KMS-11 (cell line): ENCODE measurements at regions not wholly inside any gene's neighbourhood (a gene's known extent, or its start where the extent isn't known, plus 50 kb on each side); places are given as distances from the start of the nearest gene placed in this dataset.

ENCODE experiments used
- H2AFZ ChIP-seq: fragments of 200-600 bp; sonication (generic); 2 replicates; pipeline ENCODE4 v1.6.1; 2016; ENCODE audit warnings: antibody characterized with exemption, mixed run types, low read depth
- H3K27ac ChIP-seq: fragments of 200-600 bp; sonication (generic); 2 replicates; pipeline ENCODE4 v1.6.1; 2016; ENCODE audit warnings: mild to moderate bottlenecking, mixed run types
- H3K27me3 ChIP-seq: fragments of 200-600 bp; sonication (generic); 2 replicates; pipeline ENCODE4 v1.6.1; 2017; ENCODE audit warnings: mild to moderate bottlenecking, low read depth, mixed run types, moderate library complexity; ENCODE audit not compliant: insufficient read depth
- H3K36me3 ChIP-seq: fragments of 200-600 bp; sonication (generic); 2 replicates; pipeline ENCODE4 v1.6.1; 2017; ENCODE audit warnings: mild to moderate bottlenecking, mixed run types; ENCODE audit not compliant: insufficient read depth
- H3K4me1 ChIP-seq: fragments of 200-600 bp; sonication (generic); 2 replicates; pipeline ENCODE4 v1.6.1; 2016; ENCODE audit warnings: mild to moderate bottlenecking, low read depth, mixed run types; ENCODE audit not compliant: poor library complexity, severe bottlenecking
- H3K4me2 ChIP-seq: fragments of 200-600 bp; sonication (generic); 2 replicates; pipeline ENCODE4 v1.7.0; 2016; ENCODE audit warnings: mild to moderate bottlenecking, mixed run types
- H3K4me3 ChIP-seq: fragments of 200-600 bp; sonication (generic); IDR thresholded peaks from 2 replicates; pipeline ENCODE4 v1.6.1; 2017; ENCODE audit warnings: low read depth, low read length, mixed read lengths; ENCODE audit not compliant: insufficient read depth
- H3K79me2 ChIP-seq: fragments of 200-600 bp; sonication (generic); 2 replicates; pipeline ENCODE4 v1.6.1; 2016; ENCODE audit warnings: low read depth, mixed run types; ENCODE audit not compliant: insufficient read depth
- H3K9ac ChIP-seq: fragments of 200-600 bp; sonication (generic); 2 replicates; pipeline ENCODE4 v1.6.1; 2016; ENCODE audit warnings: mild to moderate bottlenecking, mixed run types
- H4K20me1 ChIP-seq: fragments of 200-600 bp; sonication (generic); 2 replicates; pipeline ENCODE4 v1.6.1; 2016; ENCODE audit warnings: mild to moderate bottlenecking, mixed run types; ENCODE audit not compliant: insufficient read depth
- TF ChIP-seq, protein P1 (sequence below): fragments of 200-600 bp; sonication (generic); conservative IDR thresholded peaks from 2 replicates; pipeline ENCODE4 v1.6.1; 2017; ENCODE audit warnings: low read depth, mild to moderate bottlenecking, antibody characterized with exemption, low read length, moderate library complexity, mixed read lengths

DNA sequence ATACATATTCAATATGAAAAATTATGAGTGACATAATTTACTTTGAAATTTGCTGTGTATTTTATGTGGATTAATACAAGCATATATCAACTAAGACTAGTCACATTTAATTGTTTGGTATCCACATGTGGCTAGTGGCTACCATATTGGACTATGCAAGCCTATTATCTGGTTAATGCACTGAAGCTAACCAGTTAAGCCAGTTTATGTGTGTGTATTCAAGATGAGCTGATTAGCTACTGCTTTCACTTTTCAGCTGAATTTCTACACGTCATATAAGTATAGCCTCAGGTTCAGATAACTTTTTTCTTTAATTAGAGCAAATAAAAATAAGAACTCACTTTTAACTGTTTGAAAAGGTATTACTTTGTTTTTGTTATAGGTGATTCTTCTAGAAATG, 903.7 kb downstream of the TFAP2A start:
- no peak overlapping the region for H3K4me2 ChIP-seq
- TF ChIP-seq, protein P1, sequence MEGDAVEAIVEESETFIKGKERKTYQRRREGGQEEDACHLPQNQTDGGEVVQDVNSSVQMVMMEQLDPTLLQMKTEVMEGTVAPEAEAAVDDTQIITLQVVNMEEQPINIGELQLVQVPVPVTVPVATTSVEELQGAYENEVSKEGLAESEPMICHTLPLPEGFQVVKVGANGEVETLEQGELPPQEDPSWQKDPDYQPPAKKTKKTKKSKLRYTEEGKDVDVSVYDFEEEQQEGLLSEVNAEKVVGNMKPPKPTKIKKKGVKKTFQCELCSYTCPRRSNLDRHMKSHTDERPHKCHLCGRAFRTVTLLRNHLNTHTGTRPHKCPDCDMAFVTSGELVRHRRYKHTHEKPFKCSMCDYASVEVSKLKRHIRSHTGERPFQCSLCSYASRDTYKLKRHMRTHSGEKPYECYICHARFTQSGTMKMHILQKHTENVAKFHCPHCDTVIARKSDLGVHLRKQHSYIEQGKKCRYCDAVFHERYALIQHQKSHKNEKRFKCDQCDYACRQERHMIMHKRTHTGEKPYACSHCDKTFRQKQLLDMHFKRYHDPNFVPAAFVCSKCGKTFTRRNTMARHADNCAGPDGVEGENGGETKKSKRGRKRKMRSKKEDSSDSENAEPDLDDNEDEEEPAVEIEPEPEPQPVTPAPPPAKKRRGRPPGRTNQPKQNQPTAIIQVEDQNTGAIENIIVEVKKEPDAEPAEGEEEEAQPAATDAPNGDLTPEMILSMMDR, result no peak
- H3K36me3 ChIP-seq, result no peaks in the 10 kb centered on the region

DNA sequence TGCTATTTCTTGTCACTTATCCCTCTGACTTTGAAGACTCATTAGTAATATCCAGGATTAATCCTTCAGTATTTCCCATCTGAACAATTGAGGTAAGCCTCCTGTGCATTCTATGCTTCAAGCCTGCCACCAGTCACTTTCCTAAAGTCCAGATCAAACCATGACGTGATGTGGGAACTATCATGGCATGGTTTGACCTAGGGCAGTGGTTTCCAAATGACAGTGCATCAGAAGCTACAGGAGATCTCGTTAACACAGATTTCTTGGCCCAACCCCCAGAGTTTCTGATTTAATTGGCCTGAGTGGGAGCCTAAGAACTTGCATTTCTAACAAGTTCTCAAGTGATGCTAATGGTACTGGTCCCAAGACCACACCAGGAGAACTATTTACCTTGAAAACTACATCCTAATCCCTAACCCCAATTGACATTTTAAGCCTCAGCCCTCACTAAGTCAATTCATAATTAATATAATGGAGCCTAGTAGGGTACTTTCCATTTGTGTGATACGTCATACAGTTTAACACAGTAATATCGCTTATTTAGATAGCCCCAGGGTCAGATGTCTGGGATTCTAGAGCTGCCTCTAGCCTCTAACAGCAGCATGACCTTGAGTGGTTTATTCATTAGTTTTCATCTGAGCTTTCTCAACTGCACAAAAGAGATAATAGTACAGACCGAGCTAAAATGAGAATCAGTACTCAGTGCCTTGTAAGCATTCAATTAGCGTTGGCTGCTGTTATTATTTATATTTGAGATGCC, 907.6 kb downstream of the TFAP2A start:
- H3K27ac ChIP-seq, result no peak overlapping the region
- H4K20me1 ChIP-seq, result no peaks in the 10 kb centered on the region
- no peak overlapping the region for H3K4me2 ChIP-seq
- no peak overlapping the region for H3K4me3 ChIP-seq
- no peak overlapping the region for H2AFZ ChIP-seq
- no peak overlapping the region for H3K9ac ChIP-seq
- H3K79me2 ChIP-seq, result no peaks in the 10 kb centered on the region
- TF ChIP-seq, protein P1, result no peak
- H3K27me3 ChIP-seq, result no peaks in the 10 kb centered on the region
- no peaks in the 10 kb centered on the region for H3K36me3 ChIP-seq
- no peaks in the 10 kb centered on the region for H3K4me1 ChIP-seq

More for the DNA sequence above, 903.7 kb downstream of the TFAP2A start:
- no peak overlapping the region for H3K27ac ChIP-seq
- no peak overlapping the region for H2AFZ ChIP-seq
- H3K4me3 ChIP-seq, result no peak overlapping the region
- H4K20me1 ChIP-seq, result no peaks in the 10 kb centered on the region
- no peaks in the 10 kb centered on the region for H3K4me1 ChIP-seq
- H3K79me2 ChIP-seq, result no peaks in the 10 kb centered on the region
- no peaks in the 10 kb centered on the region for H3K27me3 ChIP-seq
- H3K9ac ChIP-seq, result no peak overlapping the region

GRCh38 chr6:9504191-9504590, 910.7 kb downstream of the TFAP2A start:
- Histone ChIP-seq H3K4me3 (no peak overlapping the region), H2AFZ (no peak overlapping the region), H3K27ac (no peak overlapping the region), H3K36me3 (no peaks in the 10 kb centered on the region), H4K20me1 (no peaks in the 10 kb centered on the region), H3K79me2 (no peaks in the 10 kb centered on the region), H3K4me2 (no peak overlapping the region), H3K27me3 (no peaks in the 10 kb centered on the region), H3K4me1 (no peaks in the 10 kb centered on the region), H3K9ac (no peak overlapping the region)
- TF ChIP-seq, protein P1, result no peak

DNA sequence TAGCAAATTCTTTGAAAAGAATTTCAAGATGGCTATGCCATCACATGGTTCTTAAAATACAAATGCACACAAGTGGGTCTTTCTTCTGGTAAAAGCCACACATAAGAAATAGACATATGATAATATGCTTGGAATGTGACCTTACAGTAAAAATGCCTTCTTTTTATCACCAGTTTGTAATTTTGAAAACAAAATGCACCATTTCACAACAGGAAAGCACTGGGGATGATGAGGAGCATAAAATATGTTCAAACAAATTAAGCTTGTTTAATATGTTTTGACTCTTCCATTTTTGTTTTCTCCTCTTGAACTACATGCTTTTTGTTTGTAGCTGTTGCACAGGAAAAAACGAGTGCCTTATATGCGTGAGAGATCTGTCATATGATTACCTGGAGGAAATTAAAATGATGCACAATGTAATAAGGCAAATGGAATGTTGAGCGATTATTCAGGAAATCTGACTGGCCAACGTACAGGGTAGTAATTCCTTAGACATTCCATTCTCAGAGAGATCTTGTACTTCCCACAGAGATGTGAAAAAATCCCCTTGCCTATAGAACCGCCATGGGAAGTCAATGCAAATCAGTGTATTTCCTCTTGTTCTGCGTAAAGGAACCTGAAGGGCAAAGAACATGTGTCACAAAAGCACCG, 911.6 kb downstream of the TFAP2A start:
- Histone ChIP-seq H2AFZ (no peak overlapping the region), H3K9ac (no peak overlapping the region), H3K79me2 (no peaks in the 10 kb centered on the region), H3K4me1 (no peaks in the 10 kb centered on the region), H3K4me3 (no peak overlapping the region), H3K4me2 (no peak overlapping the region), H3K36me3 (no peaks in the 10 kb centered on the region), H4K20me1 (no peaks in the 10 kb centered on the region), H3K27ac (no peak overlapping the region), H3K27me3 (no peaks in the 10 kb centered on the region)
- TF ChIP-seq, protein P1, result no peak
